ENCODE measurements at regions not wholly inside any gene's neighbourhood (a gene's known extent, or its start where the extent isn't known, plus 50 kb on each side); places are given as distances from the start of the nearest gene placed in this dataset.
A peak's percentile ranks its signal among the peaks of the same experiment; 100 is the strongest.

DNA sequence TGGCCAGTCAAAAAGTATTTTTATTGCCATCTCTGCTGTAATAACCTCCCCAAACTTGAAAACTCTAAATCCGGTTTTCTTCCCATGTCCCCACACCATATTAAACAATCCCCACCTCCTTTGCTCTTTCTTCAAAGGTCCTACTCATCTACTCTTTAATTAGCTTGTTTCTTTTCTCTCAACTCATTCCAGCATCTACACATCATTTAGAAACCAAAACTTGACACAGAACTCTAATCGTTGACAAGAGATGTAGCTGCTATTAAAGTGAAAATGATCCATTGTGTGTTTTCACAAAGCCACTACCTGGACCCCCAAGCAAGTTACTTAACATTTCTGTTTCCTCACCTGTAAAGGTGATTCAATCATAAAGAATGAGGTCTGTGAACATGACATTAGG is 436.3 kb upstream of the NPVF start:
- no peak overlapping the region for H3K27ac Mint-ChIP-seq (ENCODE audit: unreplicated experiment)
- no peak for DNase-seq
- H3K27me3 Mint-ChIP-seq (ENCODE audit: unreplicated experiment): peaks cover 3% of the 10 kb centered on the region
- no peaks in the 10 kb centered on the region for H3K9me3 Mint-ChIP-seq (ENCODE audit: unreplicated experiment)
- peaks cover 10% of the 10 kb centered on the region for H3K4me1 Mint-ChIP-seq (ENCODE audit: low read depth, unreplicated experiment)
- TF ChIP-seq, protein P1, sequence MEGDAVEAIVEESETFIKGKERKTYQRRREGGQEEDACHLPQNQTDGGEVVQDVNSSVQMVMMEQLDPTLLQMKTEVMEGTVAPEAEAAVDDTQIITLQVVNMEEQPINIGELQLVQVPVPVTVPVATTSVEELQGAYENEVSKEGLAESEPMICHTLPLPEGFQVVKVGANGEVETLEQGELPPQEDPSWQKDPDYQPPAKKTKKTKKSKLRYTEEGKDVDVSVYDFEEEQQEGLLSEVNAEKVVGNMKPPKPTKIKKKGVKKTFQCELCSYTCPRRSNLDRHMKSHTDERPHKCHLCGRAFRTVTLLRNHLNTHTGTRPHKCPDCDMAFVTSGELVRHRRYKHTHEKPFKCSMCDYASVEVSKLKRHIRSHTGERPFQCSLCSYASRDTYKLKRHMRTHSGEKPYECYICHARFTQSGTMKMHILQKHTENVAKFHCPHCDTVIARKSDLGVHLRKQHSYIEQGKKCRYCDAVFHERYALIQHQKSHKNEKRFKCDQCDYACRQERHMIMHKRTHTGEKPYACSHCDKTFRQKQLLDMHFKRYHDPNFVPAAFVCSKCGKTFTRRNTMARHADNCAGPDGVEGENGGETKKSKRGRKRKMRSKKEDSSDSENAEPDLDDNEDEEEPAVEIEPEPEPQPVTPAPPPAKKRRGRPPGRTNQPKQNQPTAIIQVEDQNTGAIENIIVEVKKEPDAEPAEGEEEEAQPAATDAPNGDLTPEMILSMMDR (IDR thresholded peaks at IDR 0.05; ENCODE audit: partially characterized antibody, unreplicated experiment): no peak
- H3K36me3 Mint-ChIP-seq (ENCODE audit: unreplicated experiment): no peaks in the 10 kb centered on the region
- no peak overlapping the region for H3K4me3 Mint-ChIP-seq (ENCODE audit: unreplicated experiment)

DNA sequence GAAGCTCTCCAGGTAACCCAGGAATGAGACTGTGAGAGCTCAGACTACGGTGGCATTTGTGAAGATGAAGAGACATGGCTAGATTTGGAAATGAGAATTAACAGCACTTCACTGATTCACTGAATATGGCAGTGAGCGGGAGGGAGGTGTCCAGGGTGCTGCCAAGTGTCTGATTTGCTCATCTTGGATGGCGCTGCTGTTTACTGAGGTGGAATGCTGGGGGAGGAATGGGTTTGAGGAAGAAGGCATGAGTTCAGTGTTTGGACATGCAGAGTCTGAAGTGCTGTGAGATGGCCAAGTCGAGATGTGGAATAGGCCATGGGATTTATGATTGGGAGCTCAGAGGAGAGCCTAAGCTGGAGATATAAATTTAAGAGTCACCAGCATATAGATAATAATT is 437.1 kb upstream of the NPVF start:
- Mint-ChIP-seq H3K4me3 (ENCODE audit: unreplicated experiment) (no peak overlapping the region), H3K27ac (ENCODE audit: unreplicated experiment) (no peak overlapping the region), H3K36me3 (ENCODE audit: unreplicated experiment) (no peaks in the 10 kb centered on the region), H3K9me3 (ENCODE audit: unreplicated experiment) (no peaks in the 10 kb centered on the region), H3K27me3 (ENCODE audit: unreplicated experiment) (peaks cover 3% of the 10 kb centered on the region), H3K4me1 (ENCODE audit: low read depth, unreplicated experiment) (peaks cover 13% of the 10 kb centered on the region)
- DNase-seq: no peak
- TF ChIP-seq, protein P1 (IDR thresholded peaks at IDR 0.05; ENCODE audit: partially characterized antibody, unreplicated experiment): no peak

DNA sequence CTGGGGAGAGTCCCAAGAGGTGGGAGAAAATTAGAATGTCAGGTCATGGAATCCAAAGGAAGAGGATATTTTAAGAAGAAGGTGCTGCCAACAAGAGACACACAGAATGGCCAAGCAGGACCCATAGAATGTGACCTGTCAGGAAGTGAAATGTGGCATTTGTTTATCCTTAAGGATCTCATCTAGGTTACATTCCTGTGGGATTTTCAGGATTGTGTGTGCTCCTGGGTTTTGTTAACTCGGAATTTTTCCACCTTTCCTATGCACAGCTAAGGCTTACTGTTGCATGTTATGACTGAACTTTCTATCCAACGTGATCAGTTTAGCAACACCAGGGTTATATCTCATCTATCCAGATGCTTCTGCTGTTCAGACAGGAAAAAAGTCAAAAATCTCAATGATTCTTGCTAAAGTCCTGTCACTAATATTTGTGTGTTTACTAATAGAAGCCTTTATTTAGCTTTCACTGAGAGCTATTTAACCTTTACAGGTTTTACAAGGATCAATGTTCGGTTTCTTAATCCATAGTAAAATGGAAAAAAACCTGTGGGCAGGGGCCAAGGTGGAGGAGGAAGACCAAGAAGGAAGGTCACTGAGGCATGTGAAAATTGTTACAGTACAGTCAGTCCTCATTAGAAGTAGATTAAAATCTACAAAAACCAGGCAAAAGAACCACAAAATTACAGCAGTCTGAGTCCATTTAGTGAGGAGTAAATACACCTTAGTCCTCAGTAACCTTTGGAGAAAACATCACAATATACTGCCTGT is 437.8 kb upstream of the NPVF start:
- Mint-ChIP-seq H3K27me3 (ENCODE audit: unreplicated experiment) (peaks cover 3% of the 10 kb centered on the region), H3K4me1 (ENCODE audit: low read depth, unreplicated experiment) (peaks cover 19% of the 10 kb centered on the region), H3K9me3 (ENCODE audit: unreplicated experiment) (no peaks in the 10 kb centered on the region), H3K27ac (ENCODE audit: unreplicated experiment) (no peak overlapping the region), H3K36me3 (ENCODE audit: unreplicated experiment) (no peaks in the 10 kb centered on the region), H3K4me3 (ENCODE audit: unreplicated experiment) (no peak overlapping the region)
- DNase-seq: no peak
- TF ChIP-seq, protein P1 (IDR thresholded peaks at IDR 0.05; ENCODE audit: partially characterized antibody, unreplicated experiment): no peak

DNA sequence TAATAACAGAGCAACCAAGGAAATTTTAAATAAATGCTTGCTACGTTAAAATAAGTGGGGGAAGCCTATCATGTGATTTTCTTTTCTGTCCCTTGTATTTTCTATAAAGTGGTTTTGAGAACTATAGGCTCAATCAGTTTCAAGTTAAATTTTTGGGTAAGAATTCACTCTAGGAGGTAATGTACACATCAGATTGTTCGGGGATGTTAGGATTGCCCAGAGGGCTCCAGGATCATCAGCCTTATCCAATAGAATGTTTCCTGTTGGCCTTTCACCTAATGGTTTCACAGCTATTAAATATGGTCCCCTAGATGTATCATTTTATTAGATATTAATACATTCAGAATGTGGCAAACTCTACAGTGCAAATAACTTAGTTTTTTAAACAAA is 438.4 kb upstream of the NPVF start:
- Mint-ChIP-seq H3K36me3 (ENCODE audit: unreplicated experiment) (no peaks in the 10 kb centered on the region), H3K9me3 (ENCODE audit: unreplicated experiment) (no peaks in the 10 kb centered on the region), H3K4me1 (ENCODE audit: low read depth, unreplicated experiment) (peaks cover 23% of the 10 kb centered on the region), H3K27ac (ENCODE audit: unreplicated experiment) (no peak overlapping the region), H3K27me3 (ENCODE audit: unreplicated experiment) (peaks cover 3% of the 10 kb centered on the region), H3K4me3 (ENCODE audit: unreplicated experiment) (no peak overlapping the region)
- no peak for DNase-seq
- TF ChIP-seq, protein P1 (IDR thresholded peaks at IDR 0.05; ENCODE audit: partially characterized antibody, unreplicated experiment): no peak

DNA sequence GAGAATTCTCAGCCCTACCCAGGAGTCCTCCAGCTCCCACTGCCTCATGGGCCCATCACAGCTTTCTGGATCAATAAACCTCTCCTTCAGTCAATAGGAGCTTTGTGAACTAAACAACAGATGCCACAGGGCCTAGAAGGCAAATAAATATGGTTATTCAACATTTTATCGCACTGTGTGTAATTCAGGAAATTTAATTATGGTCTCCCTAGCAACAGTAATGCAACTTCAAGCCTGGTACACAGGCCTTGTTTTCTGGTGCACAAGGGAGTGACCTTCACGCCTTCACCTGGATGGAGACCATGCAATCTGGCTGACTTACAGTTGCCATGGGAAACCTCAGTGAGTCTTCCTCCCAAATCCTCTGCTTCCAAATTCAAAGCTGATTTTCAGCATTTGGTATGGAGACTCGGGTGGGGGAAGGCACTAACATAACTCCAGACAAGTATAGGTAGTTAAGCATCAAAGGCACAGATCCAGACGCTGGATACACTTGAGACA is 441.0 kb upstream of the NPVF start:
- H3K27ac Mint-ChIP-seq (ENCODE audit: unreplicated experiment): peak overlapping the region; percentile 48
- peaks cover 23% of the 10 kb centered on the region for H3K4me1 Mint-ChIP-seq (ENCODE audit: low read depth, unreplicated experiment)
- TF ChIP-seq, protein P1 (IDR thresholded peaks at IDR 0.05; ENCODE audit: partially characterized antibody, unreplicated experiment): no peak

More for the DNA sequence above, 441.0 kb upstream of the NPVF start:
- Mint-ChIP-seq H3K36me3 (ENCODE audit: unreplicated experiment) (no peaks in the 10 kb centered on the region), H3K27me3 (ENCODE audit: unreplicated experiment) (peaks cover 3% of the 10 kb centered on the region), H3K9me3 (ENCODE audit: unreplicated experiment) (no peaks in the 10 kb centered on the region), H3K4me3 (ENCODE audit: unreplicated experiment) (no peak overlapping the region)
- peak; percentile 23 for DNase-seq

Measured in glutamatergic neuron (in vitro differentiated cells).